ENCODE measurements at regions not wholly inside any gene's neighbourhood (a gene's known extent, or its start where the extent isn't known, plus 50 kb on each side); places are given as distances from the start of the nearest gene placed in this dataset.

DNA sequence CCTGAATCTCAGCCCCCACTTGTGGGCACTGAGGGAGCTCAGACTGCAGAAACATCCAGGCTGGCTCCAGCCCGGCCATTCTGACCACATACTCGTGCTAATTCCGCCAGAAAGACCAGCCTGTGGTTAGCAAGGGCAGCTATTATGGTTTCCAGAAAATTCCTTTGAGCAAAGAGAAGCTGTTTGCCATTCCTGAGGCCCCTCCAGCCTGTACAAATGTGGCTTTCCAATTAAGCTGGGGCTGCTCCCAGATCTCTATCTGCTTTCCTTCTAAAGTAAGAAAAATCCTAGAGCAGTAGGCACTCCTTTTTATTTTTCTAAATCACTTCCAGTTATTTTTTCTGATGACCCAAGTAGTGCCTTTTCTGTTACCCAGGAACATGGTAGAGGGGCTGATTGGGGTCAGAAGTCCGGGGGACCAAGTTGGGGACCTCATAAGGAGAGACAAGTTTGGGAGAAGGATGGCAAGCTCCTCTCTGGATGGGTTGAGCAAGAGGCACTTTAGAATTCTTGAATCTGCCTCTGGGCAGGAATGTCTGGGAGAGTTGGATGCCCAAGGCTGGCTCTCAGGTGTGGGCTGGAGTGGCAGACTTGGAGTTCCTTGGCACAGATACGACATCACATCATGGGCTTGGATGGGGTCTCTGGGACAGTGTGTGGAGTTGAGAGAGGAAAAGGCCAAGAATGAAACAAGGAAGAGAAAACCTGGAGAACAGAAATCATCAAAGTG is 83.3 kb upstream of the TNRC6C start:
- H3K4me3 ChIP-seq (ENCODE audit: insufficient read depth, low read length, poor library complexity, severe bottlenecking): no peak overlapping the region
- no peak overlapping the region for H3K27ac ChIP-seq (ENCODE audit: low read depth, low read length)
- no peaks in the 10 kb centered on the region for H3K9me2 ChIP-seq (replicated peaks; ENCODE audit: insufficient read depth, low read length)
- no peak overlapping the region for H3K9ac ChIP-seq (ENCODE audit: low read length)
- TF ChIP-seq EZH2phosphoT487 (conservative IDR thresholded peaks at IDR 0.05; ENCODE audit: low read length): no peak
- TF ChIP-seq, protein P1, sequence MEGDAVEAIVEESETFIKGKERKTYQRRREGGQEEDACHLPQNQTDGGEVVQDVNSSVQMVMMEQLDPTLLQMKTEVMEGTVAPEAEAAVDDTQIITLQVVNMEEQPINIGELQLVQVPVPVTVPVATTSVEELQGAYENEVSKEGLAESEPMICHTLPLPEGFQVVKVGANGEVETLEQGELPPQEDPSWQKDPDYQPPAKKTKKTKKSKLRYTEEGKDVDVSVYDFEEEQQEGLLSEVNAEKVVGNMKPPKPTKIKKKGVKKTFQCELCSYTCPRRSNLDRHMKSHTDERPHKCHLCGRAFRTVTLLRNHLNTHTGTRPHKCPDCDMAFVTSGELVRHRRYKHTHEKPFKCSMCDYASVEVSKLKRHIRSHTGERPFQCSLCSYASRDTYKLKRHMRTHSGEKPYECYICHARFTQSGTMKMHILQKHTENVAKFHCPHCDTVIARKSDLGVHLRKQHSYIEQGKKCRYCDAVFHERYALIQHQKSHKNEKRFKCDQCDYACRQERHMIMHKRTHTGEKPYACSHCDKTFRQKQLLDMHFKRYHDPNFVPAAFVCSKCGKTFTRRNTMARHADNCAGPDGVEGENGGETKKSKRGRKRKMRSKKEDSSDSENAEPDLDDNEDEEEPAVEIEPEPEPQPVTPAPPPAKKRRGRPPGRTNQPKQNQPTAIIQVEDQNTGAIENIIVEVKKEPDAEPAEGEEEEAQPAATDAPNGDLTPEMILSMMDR (IDR thresholded peaks at IDR 0.05; ENCODE audit: insufficient read depth, low read length, poor library complexity, severe bottlenecking): no peak
- no peak overlapping the region for H2AFZ ChIP-seq (ENCODE audit: low read depth, low read length, severe bottlenecking)
- peaks cover 8% of the 10 kb centered on the region; the same call in 1 of the 2 replicates for H3K9me3 ChIP-seq (ENCODE audit: insufficient read depth, low read length)
- H3F3A ChIP-seq (ENCODE audit: insufficient read depth): no peaks in the 10 kb centered on the region
- H3K79me2 ChIP-seq (ENCODE audit: insufficient read depth, low read length): no peaks in the 10 kb centered on the region
- peaks cover 3% of the 10 kb centered on the region; the same call in 1 of the 2 replicates for H3K36me3 ChIP-seq (ENCODE audit: low read length)
- no peaks in the 10 kb centered on the region for H3K27me3 ChIP-seq (ENCODE audit: low read length)
- no peaks in the 10 kb centered on the region for H4K20me1 ChIP-seq (ENCODE audit: low read depth, low read length)
- no peak overlapping the region for H3K4me2 ChIP-seq (ENCODE audit: low read depth, low read length, poor library complexity, severe bottlenecking)

GRCh38 chr17:77875881-77876509 is 82.5 kb upstream of the TNRC6C start:
- H3K4me3 ChIP-seq (ENCODE audit: insufficient read depth, low read length, poor library complexity, severe bottlenecking): no peak overlapping the region
- H2AFZ ChIP-seq (ENCODE audit: low read depth, low read length, severe bottlenecking): no peak overlapping the region

DNA sequence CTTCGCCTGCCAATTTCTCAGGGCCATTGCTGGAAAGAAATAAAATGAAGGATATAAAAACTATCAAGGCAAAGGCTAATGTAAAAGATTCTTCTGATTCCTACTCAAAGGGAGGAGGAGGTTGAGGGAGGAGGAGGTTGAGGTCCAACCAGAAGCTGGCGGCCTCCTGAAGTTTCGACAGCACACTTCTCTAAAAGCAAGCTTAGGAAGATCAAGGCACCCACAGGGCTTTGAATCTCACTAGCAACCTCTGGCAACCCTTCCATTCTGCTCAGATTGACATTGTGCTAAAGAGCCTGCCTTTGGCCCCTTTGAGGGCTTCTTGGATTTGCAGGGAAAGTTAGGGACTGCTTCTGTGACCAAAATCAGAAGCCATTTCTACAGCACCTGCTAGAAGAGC is 81.5 kb upstream of the TNRC6C start:
- H3K4me2 ChIP-seq (ENCODE audit: low read depth, low read length, poor library complexity, severe bottlenecking): no peak overlapping the region
- TF ChIP-seq, protein P1 (IDR thresholded peaks at IDR 0.05; ENCODE audit: insufficient read depth, low read length, poor library complexity, severe bottlenecking): no peak
- TF ChIP-seq EZH2phosphoT487 (conservative IDR thresholded peaks at IDR 0.05; ENCODE audit: low read length): no peak
- no peaks in the 10 kb centered on the region for H3K79me2 ChIP-seq (ENCODE audit: insufficient read depth, low read length)
- no peak overlapping the region for H3K4me3 ChIP-seq (ENCODE audit: insufficient read depth, low read length, poor library complexity, severe bottlenecking)
- no peak overlapping the region for H3K27ac ChIP-seq (ENCODE audit: low read depth, low read length)
- no peak overlapping the region for H3K9ac ChIP-seq (ENCODE audit: low read length)
- no peaks in the 10 kb centered on the region for H4K20me1 ChIP-seq (ENCODE audit: low read depth, low read length)
- no peaks in the 10 kb centered on the region for H3K27me3 ChIP-seq (ENCODE audit: low read length)
- no peak overlapping the region for H2AFZ ChIP-seq (ENCODE audit: low read depth, low read length, severe bottlenecking)
- H3F3A ChIP-seq (ENCODE audit: insufficient read depth): no peaks in the 10 kb centered on the region
- no peaks in the 10 kb centered on the region for H3K9me2 ChIP-seq (replicated peaks; ENCODE audit: insufficient read depth, low read length)
- peaks cover 8% of the 10 kb centered on the region; the same call in 1 of the 2 replicates for H3K9me3 ChIP-seq (ENCODE audit: insufficient read depth, low read length)
- H3K36me3 ChIP-seq (ENCODE audit: low read length): peaks cover 3% of the 10 kb centered on the region; the same call in 1 of the 2 replicates

More at GRCh38 chr17:77875881-77876509, 82.5 kb upstream of the TNRC6C start:
- Histone ChIP-seq H3K9ac (ENCODE audit: low read length) (no peak overlapping the region), H3K9me2 (replicated peaks; ENCODE audit: insufficient read depth, low read length) (no peaks in the 10 kb centered on the region), H3K36me3 (ENCODE audit: low read length) (peaks cover 3% of the 10 kb centered on the region; the same call in 1 of the 2 replicates), H3K27me3 (ENCODE audit: low read length) (no peaks in the 10 kb centered on the region), H3K4me2 (ENCODE audit: low read depth, low read length, poor library complexity, severe bottlenecking) (no peak overlapping the region), H3K27ac (ENCODE audit: low read depth, low read length) (no peak overlapping the region), H4K20me1 (ENCODE audit: low read depth, low read length) (no peaks in the 10 kb centered on the region), H3F3A (ENCODE audit: insufficient read depth) (no peaks in the 10 kb centered on the region), H3K79me2 (ENCODE audit: insufficient read depth, low read length) (no peaks in the 10 kb centered on the region), H3K9me3 (ENCODE audit: insufficient read depth, low read length) (peaks cover 8% of the 10 kb centered on the region; the same call in 1 of the 2 replicates)
- TF ChIP-seq, protein P1 (IDR thresholded peaks at IDR 0.05; ENCODE audit: insufficient read depth, low read length, poor library complexity, severe bottlenecking): no peak
- no peak for TF ChIP-seq EZH2phosphoT487 (conservative IDR thresholded peaks at IDR 0.05; ENCODE audit: low read length)
